ENCODE measurements at regions not wholly inside any gene's neighbourhood (a gene's known extent, or its start where the extent isn't known, plus 50 kb on each side); places are given as distances from the start of the nearest gene placed in this dataset.

DNA sequence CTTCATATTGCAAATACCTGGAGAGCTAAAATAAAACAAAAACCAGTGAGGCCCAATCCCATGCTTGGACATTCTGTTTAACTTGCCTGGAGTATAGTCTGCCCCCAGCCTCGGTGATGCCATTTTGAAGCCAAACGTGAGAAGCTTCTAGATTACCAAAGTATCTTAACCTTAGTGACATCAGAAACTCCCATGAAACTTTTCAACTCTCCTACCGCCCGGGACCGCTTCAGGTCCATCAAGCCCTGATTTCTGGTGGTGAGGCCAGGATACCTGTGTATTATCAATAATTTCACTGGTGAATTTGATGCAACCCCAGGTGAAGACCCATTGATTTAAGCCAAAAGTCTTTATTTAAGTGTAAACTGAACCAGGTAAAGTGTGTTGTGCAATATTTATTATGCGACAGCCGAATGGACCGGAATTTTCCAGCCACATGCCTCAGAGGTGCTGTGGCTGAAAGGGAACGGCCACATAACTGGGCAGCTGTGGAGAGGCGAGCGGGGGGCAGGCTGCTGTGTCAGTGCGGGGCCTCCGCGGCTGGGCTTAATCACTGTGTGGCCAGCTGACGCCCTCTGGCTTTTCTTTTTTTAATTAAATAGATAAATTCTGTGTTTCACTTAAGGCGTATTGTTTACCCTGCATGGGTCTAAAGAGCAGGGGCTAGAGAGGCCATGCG is 385.5 kb upstream of the B3GAT1 start:
- no peaks in the 10 kb centered on the region for H3K4me1 Mint-ChIP-seq (ENCODE audit: low read depth)

DNA sequence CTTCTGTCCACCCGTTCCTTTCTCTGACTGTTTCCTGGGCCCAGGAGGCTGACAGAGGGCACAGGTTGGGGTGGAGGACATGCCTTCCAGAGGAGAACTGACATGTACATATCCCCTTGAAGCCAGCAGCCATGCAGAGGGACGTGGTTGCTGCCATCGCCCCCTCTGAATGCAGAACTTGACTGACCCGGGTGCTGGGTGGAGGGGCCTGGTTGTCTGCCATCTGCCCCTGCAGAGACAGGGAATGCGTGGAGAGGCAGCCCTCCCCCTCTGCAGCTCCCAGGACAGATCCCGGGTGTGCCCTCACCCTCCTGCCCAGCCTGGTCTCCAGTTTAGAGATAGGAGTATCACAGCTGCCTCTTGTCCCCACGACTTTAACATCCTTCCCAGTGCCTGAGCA is 383.0 kb upstream of the B3GAT1 start:
- no peak overlapping the region for H3K4me3 Mint-ChIP-seq
- H3K27me3 Mint-ChIP-seq (ENCODE audit: insufficient read depth) = peaks cover 10% of the 10 kb centered on the region
- no peak overlapping the region for H3K27ac Mint-ChIP-seq
- no peaks in the 10 kb centered on the region for H3K4me1 Mint-ChIP-seq (ENCODE audit: low read depth)
- intact Hi-C loops (cut with micrococcal nuclease) = no loop called here
- no peaks in the 10 kb centered on the region for H3K9me3 Mint-ChIP-seq
- no peaks in the 10 kb centered on the region for H3K36me3 Mint-ChIP-seq (ENCODE audit: low read depth)
- no peak for DNase-seq (ENCODE audit: low spot score)

More for the DNA sequence above, 385.5 kb upstream of the B3GAT1 start:
- no peaks in the 10 kb centered on the region for H3K9me3 Mint-ChIP-seq
- no peak overlapping the region for H3K27ac Mint-ChIP-seq
- intact Hi-C loops (cut with micrococcal nuclease) = no loop called here
- DNase-seq (ENCODE audit: low spot score) = no peak
- no peak overlapping the region for H3K4me3 Mint-ChIP-seq
- peaks cover 4% of the 10 kb centered on the region for H3K27me3 Mint-ChIP-seq (ENCODE audit: insufficient read depth)
- H3K36me3 Mint-ChIP-seq (ENCODE audit: low read depth) = no peaks in the 10 kb centered on the region

DNA sequence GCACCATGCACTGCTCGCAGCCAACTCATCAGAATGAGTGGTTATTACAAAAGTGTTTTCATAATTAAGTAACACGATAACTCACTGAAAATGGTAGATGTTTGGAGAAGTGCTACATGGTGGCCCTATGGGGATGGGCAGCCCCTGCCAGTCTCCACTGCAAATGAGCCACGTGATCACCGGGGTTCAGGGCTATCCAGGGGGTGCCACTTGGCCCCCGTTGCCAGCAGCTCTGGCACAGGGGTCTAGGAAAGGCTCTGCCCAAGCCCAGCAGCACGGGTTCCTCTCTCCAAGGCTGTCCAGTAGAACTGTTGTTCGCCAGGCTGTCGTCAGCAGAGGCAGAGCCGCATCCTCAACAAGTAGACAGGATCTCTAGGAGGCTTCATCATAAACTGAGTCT is 382.1 kb upstream of the B3GAT1 start:
- no peaks in the 10 kb centered on the region for H3K9me3 Mint-ChIP-seq
- H3K36me3 Mint-ChIP-seq (ENCODE audit: low read depth) = no peaks in the 10 kb centered on the region
- no peak overlapping the region for H3K27ac Mint-ChIP-seq
- H3K4me1 Mint-ChIP-seq (ENCODE audit: low read depth) = no peaks in the 10 kb centered on the region
- H3K4me3 Mint-ChIP-seq = no peak overlapping the region
- intact Hi-C loops (cut with micrococcal nuclease) = no loop called here
- H3K27me3 Mint-ChIP-seq (ENCODE audit: insufficient read depth) = peaks cover 12% of the 10 kb centered on the region
- no peak for DNase-seq (ENCODE audit: low spot score)

DNA sequence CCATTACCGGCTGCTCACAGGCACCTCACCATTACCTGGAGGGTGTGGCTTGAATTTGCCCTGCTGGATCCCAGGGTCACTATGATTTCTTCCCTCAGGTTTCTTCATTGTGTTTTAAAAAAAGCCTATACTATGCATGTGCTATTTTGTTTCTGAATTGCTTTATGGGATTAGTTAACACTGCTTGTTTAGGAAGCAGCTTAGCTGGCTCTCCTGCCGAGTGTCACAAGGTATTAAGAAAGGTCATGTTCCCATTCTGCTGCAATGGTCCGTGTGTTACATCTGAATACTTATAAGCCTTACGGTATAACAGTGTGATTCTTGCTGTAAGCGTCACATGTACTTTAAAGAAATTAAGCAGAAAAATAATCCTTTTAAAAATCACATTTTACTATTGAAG is 380.6 kb upstream of the B3GAT1 start:
- intact Hi-C loops (cut with micrococcal nuclease) = no loop called here
- no peak overlapping the region for H3K4me3 Mint-ChIP-seq

DNA sequence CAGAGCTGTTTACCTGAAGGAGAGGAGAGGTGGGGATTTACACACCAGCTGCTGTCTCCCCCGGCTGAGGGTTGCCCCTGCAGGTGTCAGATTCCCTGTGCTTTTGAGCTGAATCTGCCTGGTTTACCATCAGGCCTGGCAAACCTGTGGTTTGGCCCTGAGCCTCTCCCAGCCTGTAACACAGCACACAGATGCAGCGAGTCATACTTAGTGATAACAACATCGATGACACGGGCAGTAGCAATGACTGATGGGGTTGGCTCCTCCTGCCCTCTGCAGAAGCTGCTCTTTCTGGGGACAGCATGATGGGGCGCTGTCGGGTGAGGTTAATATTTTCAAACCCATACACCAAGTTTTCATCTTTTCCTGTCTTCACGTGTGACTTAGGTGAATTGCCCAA is 380.0 kb upstream of the B3GAT1 start:
- Mint-ChIP-seq H3K27me3 (ENCODE audit: insufficient read depth) (peaks cover 12% of the 10 kb centered on the region), H3K36me3 (ENCODE audit: low read depth) (no peaks in the 10 kb centered on the region), H3K27ac (no peak overlapping the region), H3K4me1 (ENCODE audit: low read depth) (no peaks in the 10 kb centered on the region), H3K9me3 (no peaks in the 10 kb centered on the region), H3K4me3 (no peak overlapping the region)
- intact Hi-C loops (cut with micrococcal nuclease) = no loop called here
- no peak for DNase-seq (ENCODE audit: low spot score)

More for the DNA sequence above, 380.6 kb upstream of the B3GAT1 start:
- H3K27ac Mint-ChIP-seq = no peak overlapping the region
- H3K27me3 Mint-ChIP-seq (ENCODE audit: insufficient read depth) = peaks cover 12% of the 10 kb centered on the region
- no peak for DNase-seq (ENCODE audit: low spot score)
- no peaks in the 10 kb centered on the region for H3K9me3 Mint-ChIP-seq
- no peaks in the 10 kb centered on the region for H3K4me1 Mint-ChIP-seq (ENCODE audit: low read depth)
- H3K36me3 Mint-ChIP-seq (ENCODE audit: low read depth) = no peaks in the 10 kb centered on the region

DNA sequence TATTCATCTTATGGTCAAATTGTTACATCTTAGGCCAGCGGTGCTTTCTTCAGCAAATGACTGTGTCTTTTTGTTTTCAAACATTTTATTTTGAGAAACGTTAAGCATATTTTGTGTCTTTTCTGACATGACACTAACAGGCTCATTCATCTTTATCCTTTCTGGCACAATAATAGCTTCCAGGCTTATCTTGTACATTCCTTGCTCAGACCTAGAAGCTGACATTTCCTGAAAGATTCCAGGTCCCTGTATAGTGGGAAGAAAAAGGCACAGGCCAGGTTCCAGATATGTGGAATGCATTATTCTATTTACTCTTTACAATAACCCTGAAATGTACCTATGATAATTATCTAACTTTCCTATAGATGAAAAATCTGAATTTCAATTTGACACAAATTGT is 379.1 kb upstream of the B3GAT1 start:
- no peak overlapping the region for H3K27ac Mint-ChIP-seq

DNA sequence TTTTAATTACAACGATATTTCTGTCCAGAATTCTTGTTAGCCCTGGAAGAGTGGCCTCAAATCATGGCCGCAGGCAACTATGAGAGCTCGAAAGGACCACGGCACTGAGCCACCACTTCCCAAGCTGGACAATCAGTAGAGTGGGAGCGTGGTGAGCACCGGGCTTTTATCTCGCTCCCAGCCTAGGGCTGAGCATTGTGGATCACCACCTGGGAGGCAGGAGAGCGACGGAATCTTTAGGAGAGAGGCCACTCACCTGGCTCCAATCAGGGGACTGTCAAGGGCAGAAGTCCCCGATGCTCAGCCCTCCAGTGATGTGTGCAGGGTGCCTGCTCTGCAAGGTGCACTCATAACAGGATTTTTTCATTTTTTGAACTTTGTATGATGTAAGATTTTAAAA is 377.1 kb upstream of the B3GAT1 start:
- Mint-ChIP-seq H3K9me3 (no peaks in the 10 kb centered on the region), H3K27me3 (ENCODE audit: insufficient read depth) (peaks cover 10% of the 10 kb centered on the region), H3K27ac (no peak overlapping the region), H3K36me3 (ENCODE audit: low read depth) (no peaks in the 10 kb centered on the region), H3K4me3 (no peak overlapping the region), H3K4me1 (ENCODE audit: low read depth) (no peaks in the 10 kb centered on the region)
- intact Hi-C loops (cut with micrococcal nuclease) = no loop called here
- no peak for DNase-seq (ENCODE audit: low spot score)

More for the DNA sequence above, 379.1 kb upstream of the B3GAT1 start:
- Mint-ChIP-seq H3K4me1 (ENCODE audit: low read depth) (no peaks in the 10 kb centered on the region), H3K36me3 (ENCODE audit: low read depth) (no peaks in the 10 kb centered on the region), H3K9me3 (no peaks in the 10 kb centered on the region), H3K27me3 (ENCODE audit: insufficient read depth) (peaks cover 12% of the 10 kb centered on the region), H3K4me3 (no peak overlapping the region)
- intact Hi-C loops (cut with micrococcal nuclease) = no loop called here
- no peak for DNase-seq (ENCODE audit: low spot score)

DNA sequence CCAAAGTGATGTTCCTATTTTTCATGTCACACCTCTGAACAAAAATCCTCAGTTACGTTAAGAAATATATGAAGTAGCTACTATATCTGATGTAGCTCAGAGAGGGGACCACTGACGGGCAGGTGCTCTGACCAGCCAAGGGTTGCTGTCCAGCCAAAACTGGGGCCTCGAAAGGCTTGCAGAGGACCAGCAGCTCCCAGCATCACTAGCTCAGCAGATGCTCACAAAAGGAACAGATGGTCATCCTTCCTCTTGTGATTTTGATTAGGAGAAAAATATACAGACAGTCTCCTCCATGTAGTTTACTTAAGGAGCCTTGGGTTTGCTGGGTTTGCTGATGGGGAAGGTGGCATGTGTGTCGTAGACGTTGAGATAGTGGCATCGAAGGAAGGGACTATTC is 374.6 kb upstream of the B3GAT1 start:
- Mint-ChIP-seq H3K27me3 (ENCODE audit: insufficient read depth) (peaks cover 8% of the 10 kb centered on the region), H3K36me3 (ENCODE audit: low read depth) (no peaks in the 10 kb centered on the region), H3K9me3 (no peaks in the 10 kb centered on the region), H3K4me1 (ENCODE audit: low read depth) (no peaks in the 10 kb centered on the region), H3K27ac (no peak overlapping the region), H3K4me3 (no peak overlapping the region)
- no peak for DNase-seq (ENCODE audit: low spot score)
- intact Hi-C loops (cut with micrococcal nuclease) = no loop called here

DNA sequence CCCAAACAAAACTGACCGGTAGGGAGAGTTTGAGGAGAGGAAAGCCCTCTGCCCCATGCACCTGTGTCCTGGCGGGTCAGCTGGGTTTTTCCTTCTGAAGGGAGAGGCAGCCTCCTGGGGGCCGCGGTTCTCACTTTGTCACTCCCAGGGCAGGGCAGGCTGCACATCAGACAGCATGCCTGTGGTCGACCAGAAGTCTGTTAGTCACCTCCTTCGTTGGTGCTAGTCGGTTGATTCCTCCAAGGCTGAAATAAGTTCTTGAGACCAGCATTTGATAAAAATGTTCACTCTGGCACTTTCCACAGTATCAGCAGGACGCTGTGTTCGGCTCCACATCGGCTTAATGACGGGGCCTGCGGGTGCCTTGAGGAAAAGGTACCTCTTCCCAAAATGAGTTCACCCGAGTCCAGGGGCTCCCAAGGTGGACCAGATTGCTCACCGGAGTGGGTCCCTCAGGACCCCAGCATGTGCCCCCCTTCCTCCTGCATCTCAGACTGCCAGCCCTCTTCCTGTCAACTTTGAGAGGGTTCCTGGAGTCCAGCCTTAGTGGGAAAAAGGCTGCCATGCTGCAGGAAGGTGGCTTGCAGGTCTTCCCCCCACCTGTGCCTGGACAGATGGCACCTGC is 373.7 kb upstream of the B3GAT1 start:
- H3K27me3 Mint-ChIP-seq (ENCODE audit: insufficient read depth) = peaks cover 7% of the 10 kb centered on the region
- H3K4me1 Mint-ChIP-seq (ENCODE audit: low read depth) = no peaks in the 10 kb centered on the region
- no peak for DNase-seq (ENCODE audit: low spot score)
- no peak overlapping the region for H3K4me3 Mint-ChIP-seq
- intact Hi-C loops (cut with micrococcal nuclease) = no loop called here
- no peaks in the 10 kb centered on the region for H3K36me3 Mint-ChIP-seq (ENCODE audit: low read depth)
- no peak overlapping the region for H3K27ac Mint-ChIP-seq
- no peaks in the 10 kb centered on the region for H3K9me3 Mint-ChIP-seq

DNA sequence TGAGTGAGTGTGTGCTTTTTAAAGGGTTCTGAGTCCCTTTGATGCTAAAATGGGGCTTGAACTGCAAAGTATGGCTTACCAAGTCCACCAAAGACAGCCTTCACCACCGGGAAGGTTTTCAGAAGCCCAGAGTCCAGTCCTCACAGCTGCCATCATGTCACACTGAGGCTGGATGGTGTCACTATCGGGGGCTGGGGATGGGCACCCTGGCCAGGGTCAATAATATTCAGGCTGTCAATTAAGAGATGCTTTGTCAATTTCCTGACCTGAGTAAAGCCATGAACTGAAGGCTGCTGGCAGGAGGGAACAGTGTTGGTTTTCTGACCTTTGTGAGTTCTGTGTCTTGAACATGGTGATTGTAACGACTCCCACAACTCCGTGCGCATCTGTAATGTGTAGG is 373.0 kb upstream of the B3GAT1 start:
- no peaks in the 10 kb centered on the region for H3K9me3 Mint-ChIP-seq
- H3K4me3 Mint-ChIP-seq = no peak overlapping the region
- H3K27me3 Mint-ChIP-seq (ENCODE audit: insufficient read depth) = peaks cover 4% of the 10 kb centered on the region
- no peaks in the 10 kb centered on the region for H3K36me3 Mint-ChIP-seq (ENCODE audit: low read depth)
- intact Hi-C loops (cut with micrococcal nuclease) = no loop called here
- no peak overlapping the region for H3K27ac Mint-ChIP-seq
- H3K4me1 Mint-ChIP-seq (ENCODE audit: low read depth) = no peaks in the 10 kb centered on the region
- DNase-seq (ENCODE audit: low spot score) = no peak

DNA sequence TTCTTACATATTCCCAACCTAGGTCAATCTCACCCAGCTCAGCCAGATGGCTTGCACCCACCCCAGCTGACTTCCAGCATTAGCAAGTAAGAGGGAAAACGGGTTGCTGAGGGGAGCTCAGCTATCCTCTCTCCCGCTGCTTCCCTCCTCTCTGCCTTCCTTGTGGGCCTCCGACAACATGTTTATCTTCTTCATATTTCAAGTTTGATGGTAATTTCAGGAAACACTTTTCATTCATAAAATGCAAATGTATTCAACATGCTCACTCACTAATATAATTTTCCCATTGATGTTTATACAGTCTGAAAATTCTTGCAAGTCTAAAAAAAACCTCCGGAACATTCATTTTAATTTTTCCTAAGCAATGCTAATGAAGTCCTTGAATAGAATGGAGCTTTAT is 372.5 kb upstream of the B3GAT1 start:
- peaks cover 2% of the 10 kb centered on the region for H3K27me3 Mint-ChIP-seq (ENCODE audit: insufficient read depth)
- DNase-seq (ENCODE audit: low spot score) = no peak
- H3K4me3 Mint-ChIP-seq = no peak overlapping the region
- H3K27ac Mint-ChIP-seq = no peak overlapping the region
- no peaks in the 10 kb centered on the region for H3K36me3 Mint-ChIP-seq (ENCODE audit: low read depth)
- intact Hi-C loops (cut with micrococcal nuclease) = no loop called here
- H3K4me1 Mint-ChIP-seq (ENCODE audit: low read depth) = no peaks in the 10 kb centered on the region
- no peaks in the 10 kb centered on the region for H3K9me3 Mint-ChIP-seq

DNA sequence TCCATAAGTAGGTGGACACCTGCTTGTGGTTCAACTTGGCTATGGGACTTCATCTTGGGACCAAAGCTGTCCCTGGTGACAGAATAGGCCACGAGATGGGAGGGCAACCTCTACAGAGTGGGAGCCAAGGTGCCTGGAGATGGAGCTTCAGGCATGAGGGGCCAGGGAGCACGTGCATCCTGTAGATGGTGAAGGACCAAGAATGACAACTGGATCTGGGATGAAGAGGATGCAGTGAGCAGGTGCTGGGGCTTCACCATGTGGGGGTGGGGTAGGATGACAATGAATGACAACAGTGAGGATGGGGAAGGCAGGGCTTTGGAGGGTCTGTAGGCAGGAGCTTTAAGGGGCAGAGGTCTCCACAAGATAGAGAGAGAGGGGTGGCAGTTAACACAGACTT is 372.0 kb upstream of the B3GAT1 start:
- no peaks in the 10 kb centered on the region for H3K9me3 Mint-ChIP-seq
- intact Hi-C loops (cut with micrococcal nuclease) = no loop called here
- H3K4me3 Mint-ChIP-seq = no peak overlapping the region
- no peaks in the 10 kb centered on the region for H3K36me3 Mint-ChIP-seq (ENCODE audit: low read depth)
- H3K27ac Mint-ChIP-seq = no peak overlapping the region
- peaks cover 2% of the 10 kb centered on the region for H3K27me3 Mint-ChIP-seq (ENCODE audit: insufficient read depth)
- DNase-seq (ENCODE audit: low spot score) = no peak
- H3K4me1 Mint-ChIP-seq (ENCODE audit: low read depth) = no peaks in the 10 kb centered on the region

DNA sequence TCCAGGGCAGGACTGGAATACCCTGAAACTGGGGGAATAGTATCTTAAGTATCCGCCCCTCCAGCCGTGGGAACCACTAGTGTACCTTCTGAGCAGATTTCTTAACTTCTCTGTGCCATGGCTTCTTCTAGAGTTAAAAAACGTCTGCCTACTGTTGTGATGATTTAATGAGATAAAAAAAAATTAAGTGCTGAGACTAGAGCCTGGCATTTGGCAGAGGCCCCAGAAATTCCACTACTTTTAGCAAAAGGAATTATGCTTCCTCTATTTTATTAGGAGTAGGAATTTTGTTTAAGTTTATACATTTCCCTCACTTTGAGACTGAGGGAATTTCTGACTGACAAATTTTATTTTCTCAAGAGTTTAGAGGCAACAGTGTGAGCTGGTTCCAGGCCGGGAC is 371.2 kb upstream of the B3GAT1 start:
- Mint-ChIP-seq H3K4me1 (ENCODE audit: low read depth) (no peaks in the 10 kb centered on the region), H3K9me3 (no peaks in the 10 kb centered on the region), H3K27me3 (ENCODE audit: insufficient read depth) (peaks cover 4% of the 10 kb centered on the region), H3K27ac (no peak overlapping the region), H3K36me3 (ENCODE audit: low read depth) (no peaks in the 10 kb centered on the region), H3K4me3 (no peak overlapping the region)
- no peak for DNase-seq (ENCODE audit: low spot score)
- intact Hi-C loops (cut with micrococcal nuclease) = no loop called here
